ACHN (cell line): ENCODE measurements at regions not wholly inside any gene's neighbourhood (a gene's known extent, or its start where the extent isn't known, plus 50 kb on each side); places are given as distances from the start of the nearest gene placed in this dataset.
A peak's percentile ranks its signal among the peaks of the same experiment; 100 is the strongest.
"Not testable (repeated sequence)": the region's sequence is repeated elsewhere in the genome, so short reads cannot be mapped to it uniquely, and the experiment has no call there.

Experiments
- DNase-seq: peaks from one replicate; pipeline ENCODE4 v3.0.0-alpha.2; 2015
- in situ Hi-C: cut with HindIII; loops from 2 replicates; pipeline ENCODE4 v1.10.0; 2017; ENCODE audit warnings: low sequenced_read_pairs, low pct_ligation_motif_present, low pct_unique_long_range_greater_than_20kb

DNA sequence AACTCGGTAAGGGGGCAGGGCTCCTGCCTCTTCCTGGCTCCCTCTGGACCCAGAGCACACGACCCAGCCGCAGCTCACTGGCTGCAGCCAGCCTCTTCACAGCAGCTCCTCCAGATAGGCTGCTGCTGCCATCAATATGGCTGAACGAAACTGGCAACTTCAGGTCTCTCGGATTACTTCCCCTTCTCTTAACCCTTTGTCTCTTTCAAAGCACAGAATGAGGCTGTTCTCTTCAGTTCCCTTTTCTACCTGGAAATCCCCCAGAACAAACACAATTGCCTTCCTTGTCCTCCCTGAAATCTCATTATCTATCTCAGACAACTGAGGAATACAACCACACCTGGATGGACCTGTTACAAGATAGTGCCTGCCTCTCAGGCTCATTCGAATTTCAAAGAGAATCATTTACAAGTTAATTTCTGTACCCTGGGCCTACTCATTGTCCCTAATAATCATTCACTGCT lies 193.4 kb upstream of the MBL2 start:
- DNase-seq = no peak

GRCh38 chr10:52965509-52965908 lies 192.9 kb upstream of the MBL2 start:
- in situ Hi-C loops = no loop called here
- DNase-seq = no peak

More for the DNA sequence above, 193.4 kb upstream of the MBL2 start:
- in situ Hi-C loops = no loop called here

DNA sequence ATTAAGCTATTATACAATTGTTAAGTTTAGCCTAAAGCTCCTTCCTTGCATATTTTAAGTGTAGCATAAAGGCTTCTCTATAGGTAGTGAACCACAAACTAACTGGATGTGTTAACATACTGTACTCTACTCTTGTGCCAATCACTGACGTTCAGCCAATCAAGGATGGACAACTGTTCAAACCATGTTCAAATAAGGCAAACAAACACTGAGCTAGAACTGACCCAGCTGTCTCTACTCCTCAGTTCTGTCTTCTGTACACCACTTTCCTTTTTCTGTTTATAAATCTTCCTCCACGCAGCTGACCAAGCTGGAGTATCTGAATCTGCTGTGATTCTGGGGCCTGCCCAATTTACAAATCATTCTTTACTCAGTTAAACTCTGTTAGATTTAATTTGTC lies 188.7 kb upstream of the MBL2 start:
- in situ Hi-C loops = no loop called here
- DNase-seq = no peak

GRCh38 chr10:52959810-52960209 lies 187.2 kb upstream of the MBL2 start:
- in situ Hi-C loops = no loop called here
- DNase-seq = no peak

GRCh38 chr10:52956861-52957260 lies 184.3 kb upstream of the MBL2 start:
- in situ Hi-C loops = no loop called here
- DNase-seq = no peak

DNA sequence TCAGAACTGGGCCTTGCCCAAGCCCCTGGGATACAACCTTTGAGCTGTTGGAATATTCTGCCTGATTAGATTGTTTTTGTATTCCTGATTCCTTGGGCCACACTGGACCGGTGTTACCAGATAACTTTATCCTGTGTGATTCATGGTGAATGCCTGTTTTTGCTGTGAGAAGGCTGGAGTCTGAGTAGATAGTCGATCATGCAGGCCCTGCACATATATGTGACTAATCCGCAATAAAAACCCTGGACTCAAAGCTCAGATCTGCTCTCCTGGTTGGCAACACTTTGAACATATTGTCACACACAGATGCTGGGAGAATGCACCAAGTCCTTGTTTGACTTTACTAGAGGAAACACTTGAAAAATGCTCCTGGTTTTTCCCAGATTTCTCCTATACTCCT lies 183.9 kb upstream of the MBL2 start:
- in situ Hi-C loops = no loop called here
- no peak for DNase-seq

DNA sequence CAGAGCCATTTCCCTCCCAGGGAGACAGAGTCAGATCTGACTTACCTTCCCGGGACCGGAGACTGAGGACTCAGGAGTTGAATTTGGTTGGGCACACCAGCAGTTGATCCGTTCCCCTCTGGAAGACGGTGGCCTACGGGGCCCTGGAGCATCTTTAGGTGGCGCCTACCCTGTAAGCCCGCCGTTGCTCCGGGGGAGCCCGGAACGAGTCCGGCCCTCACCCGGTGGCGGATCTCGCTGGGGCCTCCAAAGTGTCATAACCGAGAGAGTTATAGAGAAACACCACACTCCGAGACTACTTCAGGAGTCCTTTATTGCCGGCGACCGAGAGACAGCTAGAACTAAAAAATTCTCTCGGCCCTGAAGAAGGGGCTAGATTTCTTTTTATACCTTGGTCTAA lies 182.8 kb upstream of the MBL2 start:
- no peak for DNase-seq
- in situ Hi-C loops = no loop called here

DNA sequence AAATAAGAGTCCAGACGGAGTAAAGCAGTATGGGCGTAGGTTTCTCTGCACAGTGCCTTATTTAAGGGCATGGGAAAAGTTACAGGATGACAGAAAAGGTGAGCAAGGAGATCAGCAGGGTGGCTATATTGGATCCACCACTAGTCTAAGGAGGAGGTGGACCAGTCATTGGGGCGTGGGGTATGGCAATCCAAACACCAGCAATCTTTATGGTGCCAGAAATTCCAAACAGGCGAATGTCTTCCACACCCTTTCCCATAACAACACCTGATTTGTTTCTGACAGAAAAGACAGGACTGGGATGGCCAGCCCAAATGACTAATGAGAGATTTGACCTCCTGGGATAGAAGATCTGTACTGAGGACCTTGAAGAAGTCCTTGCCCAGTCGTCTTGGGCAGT lies 181.8 kb upstream of the MBL2 start:
- DNase-seq = no peak
- in situ Hi-C loops = no loop called here

- in situ Hi-C loops = no loop called here
- no peak for DNase-seq
Observed at GRCh38 chr10:52952391-52953055, 179.9 kb upstream of the MBL2 start.

- peak; percentile 58 for DNase-seq
- in situ Hi-C loops = no loop called here
Observed at GRCh38 chr10:52951824-52952223, 179.2 kb upstream of the MBL2 start.

DNA sequence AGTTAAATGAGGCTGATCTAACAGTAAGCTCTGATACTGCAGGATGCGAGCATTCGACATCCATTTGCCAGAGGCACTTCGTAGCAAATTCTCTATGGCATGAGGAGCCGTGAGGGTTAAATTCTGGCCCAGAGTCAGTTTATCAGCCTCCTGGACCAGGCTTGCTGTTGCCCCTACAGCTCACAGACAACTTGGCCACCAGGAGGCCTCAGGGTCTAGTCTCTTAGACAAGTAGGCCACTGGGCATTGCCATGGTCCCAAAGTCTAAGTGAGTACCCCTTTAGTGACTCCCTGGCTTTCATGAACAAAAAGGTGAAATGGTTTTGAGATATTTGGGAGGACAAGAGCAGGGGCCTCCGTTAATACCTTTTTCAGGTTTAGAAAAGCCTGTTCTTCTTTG lies 178.0 kb upstream of the MBL2 start:
- in situ Hi-C loops = no loop called here

GRCh38 chr10:52949899-52950298 lies 177.3 kb upstream of the MBL2 start:
- no peak for DNase-seq
- in situ Hi-C loops = no loop called here

More for the DNA sequence above, 178.0 kb upstream of the MBL2 start:
- DNase-seq = no peak

GRCh38 chr10:52946486-52946885 lies 173.9 kb upstream of the MBL2 start:
- DNase-seq = no peak
- in situ Hi-C loops = no loop called here

GRCh38 chr10:52945521-52945920 lies 172.9 kb upstream of the MBL2 start:
- DNase-seq, in situ Hi-C loops: not testable (repeated sequence)

- in situ Hi-C loops = no loop called here
Observed at GRCh38 chr10:52940921-52941320, 168.3 kb upstream of the MBL2 start.

GRCh38 chr10:52939894-52940293 lies 167.3 kb upstream of the MBL2 start:
- DNase-seq = no peak
- in situ Hi-C loops = no loop called here

More at GRCh38 chr10:52940921-52941320, 168.3 kb upstream of the MBL2 start:
- no peak for DNase-seq

DNA sequence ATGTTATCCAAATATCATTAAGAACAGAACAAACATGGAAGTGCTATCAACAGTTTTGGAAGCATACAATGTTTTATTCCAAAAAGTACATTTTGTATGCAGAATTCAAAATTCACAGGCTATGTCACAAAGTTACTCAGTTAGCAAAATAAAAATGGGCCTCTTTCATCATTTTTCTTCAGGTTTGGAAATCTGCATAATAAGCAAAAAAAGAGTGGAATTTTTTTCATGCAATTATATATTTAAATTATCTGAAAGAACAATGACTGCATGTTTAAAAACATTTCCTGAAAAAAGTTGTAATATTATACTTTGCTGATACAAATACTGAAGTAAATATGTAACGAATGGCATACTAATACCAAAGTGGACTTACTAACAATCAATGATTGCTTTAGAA lies 161.2 kb upstream of the MBL2 start:
- in situ Hi-C loops = no loop called here
- DNase-seq = no peak

GRCh38 chr10:52927678-52928077 lies 155.1 kb upstream of the MBL2 start:
- in situ Hi-C loops = no loop called here
- DNase-seq = no peak

DNA sequence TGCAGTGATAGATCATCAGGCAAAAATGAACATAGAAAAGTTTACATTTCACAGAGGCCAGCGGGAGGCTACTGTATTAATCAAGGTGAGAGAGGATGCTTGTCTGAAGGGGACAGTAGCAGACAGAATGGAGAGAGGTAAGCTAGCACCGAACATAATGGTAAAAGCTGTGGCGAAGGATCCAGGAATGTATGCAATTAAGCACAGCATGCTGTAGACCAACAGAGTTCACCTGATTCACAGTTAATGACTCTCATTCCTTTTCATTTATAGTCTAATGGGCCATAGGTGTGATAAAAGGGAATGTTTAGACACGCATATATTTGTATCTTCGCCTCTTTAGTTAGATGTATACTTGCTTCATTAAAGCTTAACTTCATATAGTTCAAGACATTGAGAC lies 150.9 kb upstream of the MBL2 start:
- in situ Hi-C loops = no loop called here

GRCh38 chr10:52918714-52919305 lies 146.2 kb upstream of the MBL2 start:
- in situ Hi-C loops = no loop called here
- DNase-seq = no peak

More for the DNA sequence above, 150.9 kb upstream of the MBL2 start:
- DNase-seq = no peak
